HCT116 (cell line): ENCODE measurements at regions not wholly inside any gene's neighbourhood (a gene's known extent, or its start where the extent isn't known, plus 50 kb on each side); places are given as distances from the start of the nearest gene placed in this dataset.

ENCODE experiments used
- ATAC-seq: fragments of 200-7000 bp; cut with Tn5 transposase; 2 replicates; pipeline ENCODE4 v1.9.1; 2020; ENCODE audit warnings: mild to moderate bottlenecking, moderate library complexity
- BruUV-seq: library from RNA; stranded (reverse); fragments of 400-500 nt; replicated peaks from 2 replicates; lab custom pipeline; 2021; lab: Mats Ljungman, UMichigan
- CTCF ChIA-PET: fragments of 300-600 bp; sonication (Branson Sonifier 250); formaldehyde crosslinking; loops from one replicate; lab custom pipeline; 2021; ENCODE audit warnings: antibody characterized with exemption; lab: Charles Lee
- POLR2A ChIA-PET: fragments of 300-600, 350-600 bp; sonication (Branson Sonifier 250); formaldehyde crosslinking; loops from one replicate; lab custom pipeline; 2021; ENCODE audit warnings: antibody characterized with exemption; lab: Charles Lee
- RAD21 ChIA-PET, 2 experiments: fragments of 300-600 bp; sonication (Branson Sonifier 250); formaldehyde crosslinking; loops; one replicate each; lab custom pipeline; 2023; ENCODE audit warnings: low total read pairs in 2 of 2; ENCODE audit not compliant: uncharacterized antibody in 2 of 2, unreplicated experiment in 2 of 2, low non-redundant PET in 1 of 2; lab: Charles Lee
- DNase-seq: peaks from one replicate; pipeline ENCODE4 v3.0.0-alpha.2; 2010; ENCODE audit warnings: low read depth, low spot score
- H2AFZ ChIP-seq: fragments of 200-600 bp; shearing (Covaris generic), sonication (generic); 2 replicates; pipeline ENCODE4 v1.6.1; 2017; ENCODE audit warnings: low read depth, mixed run types, mixed read lengths, antibody characterized with exemption, low read length; ENCODE audit not compliant: poor library complexity, severe bottlenecking
- H3K27ac ChIP-seq: 2 replicates; pipeline ENCODE4 v1.5.1; 2012; ENCODE audit warnings: low read depth, low read length
- H3K27me3 ChIP-seq: fragments of 200-600 bp; sonication (generic); 2 replicates; pipeline ENCODE4 v1.6.1; 2016; ENCODE audit warnings: mixed run types, low read length, mixed read lengths; ENCODE audit not compliant: insufficient read depth
- H3K36me3 ChIP-seq, 2 experiments: fragments of 200-500 bp in 1 of 2; fragments of 200-600 bp in 1 of 2; sonication (Bioruptor generic) in 1 of 2; sonication (generic) in 1 of 2; 2 replicates each; pipeline versions ENCODE4 v1.5.1 to v1.6.1; 2014 to 2016; ENCODE audit warnings: low read length in 2 of 2, inconsistent platforms in 1 of 2, mixed read lengths in 1 of 2, mixed run types in 1 of 2; ENCODE audit not compliant: insufficient read depth in 2 of 2, control insufficient read depth in 1 of 2
- H3K4me1 ChIP-seq, 2 experiments: fragments of 200-600 bp in 1 of 2; sonication (generic) in 1 of 2; 2 replicates each; pipeline versions ENCODE4 v1.5.1 to v1.6.1; 2012 to 2017; ENCODE audit warnings: low read length in 2 of 2, inconsistent platforms in 1 of 2, mild to moderate bottlenecking in 1 of 2, mixed read lengths in 1 of 2, mixed run types in 1 of 2, moderate library complexity in 1 of 2; ENCODE audit not compliant: insufficient read depth in 2 of 2, control insufficient read depth in 1 of 2
- H3K4me2 ChIP-seq: fragments of 200-600 bp; sonication (generic); 2 replicates; pipeline ENCODE4 v1.6.1; 2017; ENCODE audit warnings: mixed run types, low read length, mixed read lengths
- H3K4me3 ChIP-seq, 2 experiments: fragments of 200-600 bp in 1 of 2; sonication (generic) in 1 of 2; replicated peaks in 1 of 2; 2 replicates each; pipeline ENCODE4 v1.5.1; 2011 to 2016; ENCODE audit warnings: low read length in 2 of 2, control low read depth in 1 of 2, low read depth in 1 of 2, mild to moderate bottlenecking in 1 of 2, mixed read lengths in 1 of 2, mixed run types in 1 of 2
- H3K79me2 ChIP-seq: fragments of 200-600 bp; sonication (generic); 2 replicates; pipeline ENCODE4 v1.6.1; 2017; ENCODE audit warnings: mild to moderate bottlenecking, mixed run types, low read length, moderate library complexity, mixed read lengths; ENCODE audit not compliant: insufficient read depth
- H3K9ac ChIP-seq: fragments of 200-600 bp; sonication (generic); 2 replicates; pipeline ENCODE4 v1.6.1; 2016; ENCODE audit warnings: low read length, mixed read lengths
- H3K9me2 ChIP-seq: fragments of 200-600 bp; sonication (generic), shearing (Covaris generic); 2 replicates; pipeline ENCODE4 v1.6.1; 2017; ENCODE audit warnings: mixed run types, mild to moderate bottlenecking, moderate library complexity; ENCODE audit not compliant: insufficient read depth
- H3K9me3 ChIP-seq, 2 experiments: fragments of 200-500 bp in 1 of 2; fragments of 200-600 bp in 1 of 2; sonication (Bioruptor generic) in 1 of 2; sonication (generic) in 1 of 2; 2 replicates each; pipeline ENCODE4 v1.6.1; 2014 to 2017; ENCODE audit warnings: low read length in 2 of 2, mixed read lengths in 2 of 2, inconsistent platforms in 1 of 2, low read depth in 1 of 2, mild to moderate bottlenecking in 1 of 2, mixed run types in 1 of 2, moderate library complexity in 1 of 2; ENCODE audit not compliant: control insufficient read depth in 1 of 2, insufficient read depth in 1 of 2
- H4K20me1 ChIP-seq: fragments of 200-600 bp; sonication (generic), shearing (Covaris generic); 2 replicates; pipeline ENCODE4 v1.6.1; 2017; ENCODE audit warnings: mixed run types, mild to moderate bottlenecking, moderate library complexity; ENCODE audit not compliant: insufficient read depth
- ATF3 ChIP-seq: IDR thresholded peaks from 2 replicates; pipeline ENCODE4 v1.6.1; 2012
- CEBPB ChIP-seq: IDR thresholded peaks from 2 replicates; pipeline ENCODE4 v1.6.1; 2012; ENCODE audit warnings: low read depth
- CTCF ChIP-seq, 3 experiments: fragments of 200-600 bp in 1 of 3; sonication (generic) in 1 of 3; IDR thresholded peaks in 2 of 3; conservative IDR thresholded peaks in 1 of 3; 2 replicates each; pipeline ENCODE4 v1.5.1; 2012 to 2017; ENCODE audit warnings: low read depth in 2 of 3, low read length in 2 of 3, antibody characterized with exemption in 1 of 3, borderline replicate concordance in 1 of 3, control low read depth in 1 of 3, mild to moderate bottlenecking in 1 of 3, mixed read lengths in 1 of 3, mixed run types in 1 of 3, moderate library complexity in 1 of 3; ENCODE audit not compliant: insufficient read depth in 1 of 3
- ELF1 ChIP-seq: IDR thresholded peaks from 2 replicates; pipeline ENCODE4 v1.6.1; 2012; ENCODE audit warnings: low read depth, borderline replicate concordance
- FOSL1 ChIP-seq: IDR thresholded peaks from 2 replicates; pipeline ENCODE4 v1.6.1; 2012; ENCODE audit warnings: low read depth
- JUND ChIP-seq: IDR thresholded peaks from 2 replicates; pipeline ENCODE4 v1.6.1; 2012
- MAX ChIP-seq: IDR thresholded peaks from 2 replicates; pipeline ENCODE4 v1.6.1; 2012
- POLR2A ChIP-seq: IDR thresholded peaks from 2 replicates; pipeline ENCODE4 v1.7.0; 2011; ENCODE audit warnings: borderline replicate concordance; ENCODE audit not compliant: insufficient read depth, insufficient read length; ENCODE audit errors: extremely low read depth
- POLR2AphosphoS5 ChIP-seq: IDR thresholded peaks from 2 replicates; pipeline ENCODE4 v1.6.1; 2011; ENCODE audit warnings: mild to moderate bottlenecking, low read depth, low read length, moderate library complexity
- REST ChIP-seq: IDR thresholded peaks from 2 replicates; pipeline ENCODE4 v1.6.1; 2012; ENCODE audit warnings: low read depth
- SIN3A ChIP-seq: IDR thresholded peaks from 2 replicates; pipeline ENCODE4 v1.6.1; 2012; ENCODE audit warnings: low read depth
- SP1 ChIP-seq: IDR thresholded peaks from 2 replicates; pipeline ENCODE4 v1.6.1; 2012; ENCODE audit warnings: low read depth
- TCF7L2 ChIP-seq: IDR thresholded peaks from 2 replicates; pipeline ENCODE4 v1.7.0; 2011; ENCODE audit warnings: borderline replicate concordance, inconsistent platforms; ENCODE audit not compliant: insufficient read depth, insufficient read length; ENCODE audit errors: extremely low read depth
- YY1 ChIP-seq: IDR thresholded peaks from 2 replicates; pipeline ENCODE4 v1.6.1; 2011; ENCODE audit warnings: low read length, low read depth, moderate library complexity, mild to moderate bottlenecking; ENCODE audit not compliant: insufficient replicate concordance; ENCODE audit errors: extremely low read depth
- ZBTB33 ChIP-seq: IDR thresholded peaks from 2 replicates; pipeline ENCODE4 v1.6.1; 2011; ENCODE audit warnings: mild to moderate bottlenecking, low read length, moderate library complexity; ENCODE audit not compliant: insufficient replicate concordance; ENCODE audit errors: extremely low read depth
- ZNF274 ChIP-seq: fragments of 200-500 bp; sonication (Bioruptor generic); IDR thresholded peaks from 2 replicates; pipeline ENCODE4 v1.6.1; 2014; ENCODE audit warnings: mild to moderate bottlenecking, low read depth, low read length, inconsistent platforms
- intact Hi-C: fragments of 100-400 bp; cut with micrococcal nuclease; formaldehyde crosslinking; loops from 2 replicates; pipeline ENCODE4 v1.10.0; 2022

- H4K20me1 ChIP-seq, result no peaks in the 10 kb centered on the region
- H3K36me3 ChIP-seq, result no peaks in the 10 kb centered on the region
- H3K4me1 ChIP-seq, result no peaks in the 10 kb centered on the region
- H3K9ac ChIP-seq, result no peak overlapping the region
- H2AFZ ChIP-seq, result no peak overlapping the region
- ChIA-PET RAD21 (no interaction called here), POLR2A (no interaction called here), CTCF (interaction anchor here (3.7 kb wide), 1 partner anchor 8 kb away, joined by 17 read pairs; no protein-coding TSS in a partner anchor)
- TF ChIP-seq FOSL1, result no peak
- TF ChIP-seq CTCF (IDR thresholded peaks at IDR 0.05 in 2 of 3, conservative IDR thresholded peaks at IDR 0.05 in 1 of 3; ENCODE audit: borderline replicate concordance in 1 of 3, insufficient read depth in 1 of 3, low read depth in 2 of 3, low read length in 2 of 3), result no peak
- TF ChIP-seq POLR2A, result no peak
- no peak for TF ChIP-seq ELF1
- TF ChIP-seq ZNF274, result no peak
- TF ChIP-seq MAX, result no peak
- no peak for TF ChIP-seq SP1
- TF ChIP-seq ZBTB33, result no peak
- no peak for TF ChIP-seq SIN3A
- TF ChIP-seq CEBPB, result no peak
- TF ChIP-seq TCF7L2, result no peak
- no peak for TF ChIP-seq JUND
- TF ChIP-seq ATF3, result no peak
- no peak for TF ChIP-seq YY1
- TF ChIP-seq POLR2AphosphoS5, result no peak
- TF ChIP-seq REST, result no peak
- no peaks in the 10 kb centered on the region for H3K79me2 ChIP-seq
- H3K4me3 ChIP-seq, result no peak overlapping the region
- H3K9me2 ChIP-seq, result no peaks in the 10 kb centered on the region
- H3K4me2 ChIP-seq, result no peak overlapping the region
- no peaks in the 10 kb centered on the region for H3K27me3 ChIP-seq
- H3K9me3 ChIP-seq, result no peaks in the 10 kb centered on the region
- no peak overlapping the region for H3K27ac ChIP-seq
- intact Hi-C loops, result loop anchor here (10.0 kb wide), 1 partner anchor 695 kb away; no protein-coding TSS in a partner anchor
- no peak for ATAC-seq
- no TSS peak for BruUV-seq
- no peak for DNase-seq
These were observed 108.8 kb downstream of the FAM217A start for GRCh38 chr6:3970097-3970496.
